ENCODE measurements at regions not wholly inside any gene's neighbourhood (a gene's known extent, or its start where the extent isn't known, plus 50 kb on each side); places are given as distances from the start of the nearest gene placed in this dataset.

- TF ChIP-seq CTCF (IDR thresholded peaks at IDR 0.05; ENCODE audit: insufficient read depth, low read length): no peak
- no peak for TF ChIP-seq REST (IDR thresholded peaks at IDR 0.05; ENCODE audit: insufficient replicate concordance, low read depth)
- TF ChIP-seq POLR2AphosphoS5 (IDR thresholded peaks at IDR 0.05; ENCODE audit: low read depth): no peak
- no peak for TF ChIP-seq SPI1 (IDR thresholded peaks at IDR 0.05; ENCODE audit: borderline replicate concordance, low read depth)
Observed at GRCh38 chr2:46832543-46832942, 83.1 kb downstream of the MCFD2 start.
